ENCODE measurements at regions not wholly inside any gene's neighbourhood (a gene's known extent, or its start where the extent isn't known, plus 50 kb on each side); places are given as distances from the start of the nearest gene placed in this dataset.

DNA sequence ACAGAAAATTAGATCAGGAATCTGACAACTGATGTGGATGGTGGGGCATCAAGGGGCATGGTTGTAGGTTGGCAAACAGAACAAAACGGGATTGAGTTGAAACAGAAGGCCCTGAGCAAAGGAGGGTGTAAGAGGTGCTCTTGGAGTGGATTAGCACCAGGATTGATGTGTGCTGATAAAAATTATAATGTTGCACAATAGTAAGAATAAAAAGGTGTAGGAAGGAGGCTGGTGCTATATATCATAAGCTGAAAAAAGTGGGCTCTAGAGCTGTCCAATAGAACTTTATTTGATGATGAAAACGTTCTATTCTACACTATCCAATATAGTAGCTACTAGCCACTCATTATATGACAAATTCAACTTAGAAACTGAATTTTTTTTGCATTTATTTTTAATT lies 263.1 kb upstream of the GYPC start:
- Histone ChIP-seq H3K36me3 (ENCODE audit: control insufficient read depth, insufficient read depth, low read length, severe bottlenecking) (no peaks in the 10 kb centered on the region), H3K4me3 (ENCODE audit: low read length) (no peak overlapping the region), H3K4me1 (ENCODE audit: control insufficient read depth, insufficient read depth, low read length) (no peaks in the 10 kb centered on the region), H3K9me3 (ENCODE audit: control insufficient read depth, low read length) (peaks cover 6% of the 10 kb centered on the region), H3K9ac (ENCODE audit: low read length) (no peak overlapping the region), H3K27me3 (replicated peaks; ENCODE audit: control insufficient read depth, insufficient read depth, low read length) (no peaks in the 10 kb centered on the region)
- no peak for DNase-seq (ENCODE audit: low read depth)

GRCh38 chr2:126399001-126399400 lies 257.0 kb upstream of the GYPC start:
- Histone ChIP-seq H3K9ac (ENCODE audit: low read length) (no peak overlapping the region), H3K9me3 (ENCODE audit: control insufficient read depth, low read length) (no peaks in the 10 kb centered on the region), H3K4me1 (ENCODE audit: control insufficient read depth, insufficient read depth, low read length) (no peaks in the 10 kb centered on the region), H3K36me3 (ENCODE audit: control insufficient read depth, insufficient read depth, low read length, severe bottlenecking) (no peaks in the 10 kb centered on the region), H3K4me3 (ENCODE audit: low read length) (no peak overlapping the region), H3K27me3 (replicated peaks; ENCODE audit: control insufficient read depth, insufficient read depth, low read length) (no peaks in the 10 kb centered on the region)
- no peak for DNase-seq (ENCODE audit: low read depth)

DNA sequence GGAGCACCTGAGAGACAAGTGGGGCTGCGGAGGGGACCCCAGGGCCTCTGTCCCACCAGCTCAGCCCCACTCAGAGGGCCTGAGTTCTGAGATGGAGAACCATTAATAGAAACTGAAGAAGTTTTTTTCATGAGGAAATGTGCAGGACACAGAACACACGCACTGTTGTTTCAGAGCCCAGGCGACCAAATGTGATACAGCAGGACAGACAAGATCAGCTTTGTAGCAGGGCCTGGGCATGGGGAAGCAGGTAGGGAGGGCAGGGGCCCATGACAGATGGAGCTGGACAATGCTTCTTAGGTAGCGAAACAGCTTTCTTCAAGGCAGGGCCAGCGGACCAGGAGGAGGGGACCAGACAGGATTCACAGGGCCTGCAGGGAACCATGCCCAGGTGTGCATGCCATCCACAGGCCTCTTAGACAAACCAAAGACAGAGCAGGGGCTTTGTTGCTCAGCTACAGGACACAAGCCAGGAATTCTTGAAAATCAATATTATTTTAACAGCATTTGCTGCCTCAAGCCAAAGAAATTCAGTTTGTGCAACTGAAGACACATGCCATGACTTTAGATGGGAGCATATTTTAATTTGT lies 252.8 kb upstream of the GYPC start:
- no peaks in the 10 kb centered on the region for H3K9me3 ChIP-seq (ENCODE audit: control insufficient read depth, low read length)
- DNase-seq (ENCODE audit: low read depth) = no peak
- no peaks in the 10 kb centered on the region for H3K27me3 ChIP-seq (replicated peaks; ENCODE audit: control insufficient read depth, insufficient read depth, low read length)
- H3K4me1 ChIP-seq (ENCODE audit: control insufficient read depth, insufficient read depth, low read length) = no peaks in the 10 kb centered on the region
- no peak overlapping the region for H3K4me3 ChIP-seq (ENCODE audit: low read length)
- H3K9ac ChIP-seq (ENCODE audit: low read length) = no peak overlapping the region
- no peaks in the 10 kb centered on the region for H3K36me3 ChIP-seq (ENCODE audit: control insufficient read depth, insufficient read depth, low read length, severe bottlenecking)

DNA sequence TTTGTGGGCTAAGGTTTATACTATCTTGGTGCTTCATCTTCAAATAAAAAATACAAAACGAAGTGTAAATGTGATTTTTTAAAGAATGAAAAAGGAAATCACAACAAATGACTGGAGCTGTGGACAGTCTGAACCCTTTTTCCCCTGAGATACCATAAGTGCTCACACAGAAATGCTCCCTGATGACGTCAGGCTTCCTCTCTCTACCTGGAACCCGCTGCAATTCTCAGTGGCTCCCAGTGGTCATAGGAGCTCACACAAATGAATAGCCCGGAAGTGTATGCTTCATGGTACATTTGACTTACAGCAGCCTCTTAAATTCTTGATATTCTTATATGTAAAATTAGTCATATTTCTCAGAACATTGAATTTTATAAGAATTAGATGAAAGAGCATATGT lies 249.7 kb upstream of the GYPC start:
- Histone ChIP-seq H3K9ac (ENCODE audit: low read length) (no peak overlapping the region), H3K4me1 (ENCODE audit: control insufficient read depth, insufficient read depth, low read length) (no peaks in the 10 kb centered on the region), H3K4me3 (ENCODE audit: low read length) (no peak overlapping the region), H3K27me3 (replicated peaks; ENCODE audit: control insufficient read depth, insufficient read depth, low read length) (no peaks in the 10 kb centered on the region), H3K36me3 (ENCODE audit: control insufficient read depth, insufficient read depth, low read length, severe bottlenecking) (no peaks in the 10 kb centered on the region), H3K9me3 (ENCODE audit: control insufficient read depth, low read length) (no peaks in the 10 kb centered on the region)
- DNase-seq (ENCODE audit: low read depth) = no peak

- no peak overlapping the region for H3K4me3 ChIP-seq (ENCODE audit: low read length)
- H3K9ac ChIP-seq (ENCODE audit: low read length) = no peak overlapping the region
- no peaks in the 10 kb centered on the region for H3K36me3 ChIP-seq (ENCODE audit: control insufficient read depth, insufficient read depth, low read length, severe bottlenecking)
- no peaks in the 10 kb centered on the region for H3K27me3 ChIP-seq (replicated peaks; ENCODE audit: control insufficient read depth, insufficient read depth, low read length)
- H3K4me1 ChIP-seq (ENCODE audit: control insufficient read depth, insufficient read depth, low read length) = no peaks in the 10 kb centered on the region
- no peak for DNase-seq (ENCODE audit: low read depth)
- no peaks in the 10 kb centered on the region for H3K9me3 ChIP-seq (ENCODE audit: control insufficient read depth, low read length)
Measured at GRCh38 chr2:126408671-126409070, 247.3 kb upstream of the GYPC start.

DNA sequence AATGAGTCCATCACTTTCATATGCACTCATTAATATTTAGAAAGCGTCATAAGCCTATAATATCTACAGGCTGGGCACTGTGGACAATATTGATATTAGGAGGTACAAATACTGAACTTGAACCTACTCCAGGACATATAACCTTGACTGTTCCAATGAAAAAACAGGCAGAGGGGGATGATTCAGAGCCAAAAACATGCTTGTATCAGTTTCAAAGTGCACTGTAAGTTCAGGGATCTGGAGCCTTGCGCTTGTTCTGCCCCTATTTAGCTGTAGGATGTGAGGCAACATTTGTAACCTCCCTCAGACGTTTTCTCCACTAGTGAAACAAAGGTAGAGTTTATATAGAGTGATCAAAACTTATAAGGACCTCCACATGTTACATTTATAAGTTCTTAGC lies 246.1 kb upstream of the GYPC start:
- no peak overlapping the region for H3K4me3 ChIP-seq (ENCODE audit: low read length)
- no peak for DNase-seq (ENCODE audit: low read depth)
- no peaks in the 10 kb centered on the region for H3K4me1 ChIP-seq (ENCODE audit: control insufficient read depth, insufficient read depth, low read length)
- H3K9me3 ChIP-seq (ENCODE audit: control insufficient read depth, low read length) = no peaks in the 10 kb centered on the region
- no peak overlapping the region for H3K9ac ChIP-seq (ENCODE audit: low read length)
- H3K27me3 ChIP-seq (replicated peaks; ENCODE audit: control insufficient read depth, insufficient read depth, low read length) = no peaks in the 10 kb centered on the region
- no peaks in the 10 kb centered on the region for H3K36me3 ChIP-seq (ENCODE audit: control insufficient read depth, insufficient read depth, low read length, severe bottlenecking)

- peaks cover 9% of the 10 kb centered on the region for H3K9me3 ChIP-seq (ENCODE audit: control insufficient read depth, low read length)
- DNase-seq (ENCODE audit: low read depth) = no peak
- no peak overlapping the region for H3K4me3 ChIP-seq (ENCODE audit: low read length)
- H3K4me1 ChIP-seq (ENCODE audit: control insufficient read depth, insufficient read depth, low read length) = no peaks in the 10 kb centered on the region
- H3K36me3 ChIP-seq (ENCODE audit: control insufficient read depth, insufficient read depth, low read length, severe bottlenecking) = no peaks in the 10 kb centered on the region
- H3K27me3 ChIP-seq (replicated peaks; ENCODE audit: control insufficient read depth, insufficient read depth, low read length) = no peaks in the 10 kb centered on the region
- no peak overlapping the region for H3K9ac ChIP-seq (ENCODE audit: low read length)
Measured at GRCh38 chr2:126413079-126413478, 242.9 kb upstream of the GYPC start.

DNA sequence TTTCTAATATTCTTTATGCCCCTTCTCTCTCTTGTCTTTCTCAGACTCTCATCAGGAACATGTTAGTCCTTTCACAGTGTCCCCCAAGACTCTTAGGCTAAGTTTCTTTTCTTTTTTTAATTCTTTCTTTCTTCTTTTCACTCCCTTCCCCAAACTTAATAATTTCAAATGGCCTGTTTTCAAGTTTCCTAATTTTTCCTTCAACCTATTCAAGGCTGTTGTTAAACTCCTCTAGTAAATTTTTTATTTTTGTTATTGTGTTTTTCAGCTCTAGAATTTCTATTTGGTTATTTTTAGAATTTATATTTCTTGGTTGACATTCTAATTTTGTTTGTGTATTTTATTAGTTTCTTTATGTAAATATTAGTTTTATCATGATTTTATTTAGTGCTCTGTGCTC lies 236.6 kb upstream of the GYPC start:
- no peaks in the 10 kb centered on the region for H3K27me3 ChIP-seq (replicated peaks; ENCODE audit: control insufficient read depth, insufficient read depth, low read length)
- no peaks in the 10 kb centered on the region for H3K36me3 ChIP-seq (ENCODE audit: control insufficient read depth, insufficient read depth, low read length, severe bottlenecking)
- no peak overlapping the region for H3K4me3 ChIP-seq (ENCODE audit: low read length)

GRCh38 chr2:126425943-126426342 lies 230.0 kb upstream of the GYPC start:
- H3K9ac ChIP-seq (ENCODE audit: low read length) = no peak overlapping the region
- H3K4me1 ChIP-seq (ENCODE audit: control insufficient read depth, insufficient read depth, low read length) = no peaks in the 10 kb centered on the region
- peaks cover 19% of the 10 kb centered on the region for H3K9me3 ChIP-seq (ENCODE audit: control insufficient read depth, low read length)
- no peaks in the 10 kb centered on the region for H3K36me3 ChIP-seq (ENCODE audit: control insufficient read depth, insufficient read depth, low read length, severe bottlenecking)
- H3K27me3 ChIP-seq (replicated peaks; ENCODE audit: control insufficient read depth, insufficient read depth, low read length) = no peaks in the 10 kb centered on the region
- no peak overlapping the region for H3K4me3 ChIP-seq (ENCODE audit: low read length)
- DNase-seq (ENCODE audit: low read depth) = no peak

More for the DNA sequence above, 236.6 kb upstream of the GYPC start:
- H3K9me3 ChIP-seq (ENCODE audit: control insufficient read depth, low read length) = peaks cover 44% of the 10 kb centered on the region
- no peaks in the 10 kb centered on the region for H3K4me1 ChIP-seq (ENCODE audit: control insufficient read depth, insufficient read depth, low read length)
- no peak overlapping the region for H3K9ac ChIP-seq (ENCODE audit: low read length)
- no peak for DNase-seq (ENCODE audit: low read depth)

- peaks cover 8% of the 10 kb centered on the region for H3K9me3 ChIP-seq (ENCODE audit: control insufficient read depth, low read length)
- H3K4me3 ChIP-seq (ENCODE audit: low read length) = no peak overlapping the region
- H3K36me3 ChIP-seq (ENCODE audit: control insufficient read depth, insufficient read depth, low read length, severe bottlenecking) = no peaks in the 10 kb centered on the region
- no peaks in the 10 kb centered on the region for H3K4me1 ChIP-seq (ENCODE audit: control insufficient read depth, insufficient read depth, low read length)
- no peak for DNase-seq (ENCODE audit: low read depth)
- H3K9ac ChIP-seq (ENCODE audit: low read length) = no peak overlapping the region
- H3K27me3 ChIP-seq (replicated peaks; ENCODE audit: control insufficient read depth, insufficient read depth, low read length) = no peaks in the 10 kb centered on the region
Measured at GRCh38 chr2:126429103-126429502, 226.9 kb upstream of the GYPC start.

DNA sequence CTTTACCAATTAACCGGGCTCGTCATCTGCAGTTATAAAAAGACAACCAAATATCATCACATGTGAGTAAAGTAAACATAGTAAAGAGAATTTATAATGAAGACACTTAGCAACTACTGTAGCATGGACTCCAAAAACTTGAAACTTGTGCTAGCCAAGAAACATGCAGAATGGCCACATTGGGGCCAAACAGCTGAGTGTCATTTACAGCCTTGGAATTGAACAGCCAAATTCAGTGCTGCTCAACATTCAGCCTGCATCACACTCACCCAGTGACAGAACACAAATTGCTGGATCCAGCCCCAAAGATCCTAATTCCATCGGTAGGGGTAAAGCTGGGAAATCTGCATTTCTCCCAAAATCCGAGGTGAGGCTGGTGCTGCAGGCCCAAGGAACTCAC lies 224.8 kb upstream of the GYPC start:
- H3K27me3 ChIP-seq (replicated peaks; ENCODE audit: control insufficient read depth, insufficient read depth, low read length) = no peaks in the 10 kb centered on the region
- no peaks in the 10 kb centered on the region for H3K36me3 ChIP-seq (ENCODE audit: control insufficient read depth, insufficient read depth, low read length, severe bottlenecking)
- H3K4me3 ChIP-seq (ENCODE audit: low read length) = no peak overlapping the region
- no peak overlapping the region for H3K9ac ChIP-seq (ENCODE audit: low read length)
- H3K9me3 ChIP-seq (ENCODE audit: control insufficient read depth, low read length) = peaks cover 5% of the 10 kb centered on the region
- no peak for DNase-seq (ENCODE audit: low read depth)
- H3K4me1 ChIP-seq (ENCODE audit: control insufficient read depth, insufficient read depth, low read length) = no peaks in the 10 kb centered on the region

DNA sequence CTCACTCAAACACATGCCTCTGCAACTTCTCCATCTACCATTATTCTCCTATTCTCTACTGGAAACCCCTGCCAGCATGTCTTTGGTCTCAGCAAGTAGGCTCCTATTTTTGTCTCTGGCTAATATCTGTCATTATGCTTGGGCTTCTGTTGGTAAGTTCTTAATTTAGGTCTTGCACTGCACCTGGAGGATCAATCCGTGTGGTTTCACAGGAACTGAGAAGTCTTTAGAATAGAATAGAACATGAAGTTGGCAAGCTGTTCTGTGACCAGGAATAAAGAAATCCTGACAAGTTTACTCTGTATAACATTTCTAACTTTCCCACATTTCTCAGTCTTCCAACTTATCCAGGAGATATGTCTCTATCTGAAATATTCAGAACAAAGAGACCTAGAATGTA lies 219.5 kb upstream of the GYPC start:
- Histone ChIP-seq H3K9ac (ENCODE audit: low read length) (no peak overlapping the region), H3K4me1 (ENCODE audit: control insufficient read depth, insufficient read depth, low read length) (no peaks in the 10 kb centered on the region), H3K36me3 (ENCODE audit: control insufficient read depth, insufficient read depth, low read length, severe bottlenecking) (no peaks in the 10 kb centered on the region), H3K9me3 (ENCODE audit: control insufficient read depth, low read length) (no peaks in the 10 kb centered on the region), H3K27me3 (replicated peaks; ENCODE audit: control insufficient read depth, insufficient read depth, low read length) (no peaks in the 10 kb centered on the region), H3K4me3 (ENCODE audit: low read length) (no peak overlapping the region)
- no peak for DNase-seq (ENCODE audit: low read depth)

Measured in adipocyte (in vitro differentiated cells).